ENCODE measurements at regions not wholly inside any gene's neighbourhood (a gene's known extent, or its start where the extent isn't known, plus 50 kb on each side); places are given as distances from the start of the nearest gene placed in this dataset.

- no peak overlapping the region for H3K4me3 ChIP-seq (ENCODE audit: low read length)
- TF ChIP-seq CTCF (conservative IDR thresholded peaks at IDR 0.05; ENCODE audit: low read depth, low read length): no peak
- no peak for DNase-seq (ENCODE audit: low read depth)
Measured at GRCh38 chr17:5804251-5804650, 219.9 kb upstream of the NLRP1 start.

GRCh38 chr17:5809056-5809455, 224.7 kb upstream of the NLRP1 start:
- no peak overlapping the region for H3K4me3 ChIP-seq (ENCODE audit: low read length)
- no peak for DNase-seq (ENCODE audit: low read depth)
- TF ChIP-seq CTCF (conservative IDR thresholded peaks at IDR 0.05; ENCODE audit: low read depth, low read length): no peak

GRCh38 chr17:5809580-5810188, 225.4 kb upstream of the NLRP1 start:
- DNase-seq (ENCODE audit: low read depth): no peak
- no peak for TF ChIP-seq CTCF (conservative IDR thresholded peaks at IDR 0.05; ENCODE audit: low read depth, low read length)
- H3K4me3 ChIP-seq (ENCODE audit: low read length): no peak overlapping the region

GRCh38 chr17:5812590-5812989, 228.3 kb upstream of the NLRP1 start:
- no peak for DNase-seq (ENCODE audit: low read depth)
- TF ChIP-seq CTCF (conservative IDR thresholded peaks at IDR 0.05; ENCODE audit: low read depth, low read length): no peak
- H3K4me3 ChIP-seq (ENCODE audit: low read length): no peak overlapping the region

- H3K4me3 ChIP-seq (ENCODE audit: low read length): no peak overlapping the region
- no peak for TF ChIP-seq CTCF (conservative IDR thresholded peaks at IDR 0.05; ENCODE audit: low read depth, low read length)
- DNase-seq (ENCODE audit: low read depth): no peak
Measured at GRCh38 chr17:5813357-5813756, 229.0 kb upstream of the NLRP1 start.

GRCh38 chr17:5815396-5815795, 231.1 kb upstream of the NLRP1 start:
- TF ChIP-seq CTCF (conservative IDR thresholded peaks at IDR 0.05; ENCODE audit: low read depth, low read length): no peak
- H3K4me3 ChIP-seq (ENCODE audit: low read length): no peak overlapping the region
- DNase-seq (ENCODE audit: low read depth): no peak

- DNase-seq (ENCODE audit: low read depth): no peak
- TF ChIP-seq CTCF (conservative IDR thresholded peaks at IDR 0.05; ENCODE audit: low read depth, low read length): no peak
- no peak overlapping the region for H3K4me3 ChIP-seq (ENCODE audit: low read length)
Measured at GRCh38 chr17:5816491-5817070, 232.3 kb upstream of the NLRP1 start.

All from retinal pigment epithelial cell (primary cell).